H9 (cell line): ENCODE measurements at regions not wholly inside any gene's neighbourhood (a gene's known extent, or its start where the extent isn't known, plus 50 kb on each side); places are given as distances from the start of the nearest gene placed in this dataset.
"Not testable (repeated sequence)": the region's sequence is repeated elsewhere in the genome, so short reads cannot be mapped to it uniquely, and the experiment has no call there.

Experiments
- DNase-seq: peaks from one replicate; pipeline ENCODE4 v3.0.0-alpha.2; 2017
- H2AFZ ChIP-seq: one replicate; pipeline ENCODE4 v1.6.1; 2013; ENCODE audit warnings: mild to moderate bottlenecking, low read length, control low read depth, moderate library complexity
- H2AK5ac ChIP-seq: 2 replicates; pipeline ENCODE4 v1.6.1; 2013; ENCODE audit warnings: low read length, control low read depth, mixed read lengths; ENCODE audit not compliant: insufficient read length
- H2BK120ac ChIP-seq: one replicate; pipeline ENCODE4 v1.6.1; 2013; ENCODE audit warnings: low read depth, mild to moderate bottlenecking, low read length, control low read depth, inconsistent platforms; ENCODE audit not compliant: poor library complexity, severe bottlenecking
- H2BK12ac ChIP-seq: 2 replicates; pipeline ENCODE4 v1.6.1; 2013; ENCODE audit warnings: low read length, control low read depth, mixed read lengths, low read depth; ENCODE audit not compliant: insufficient read length
- H2BK15ac ChIP-seq: 2 replicates; pipeline ENCODE4 v1.6.1; 2013; ENCODE audit warnings: low read depth, low read length, control low read depth
- H2BK20ac ChIP-seq: one replicate; pipeline ENCODE4 v1.6.1; 2013; ENCODE audit warnings: low read depth, mild to moderate bottlenecking, low read length, control low read depth, inconsistent platforms; ENCODE audit not compliant: poor library complexity, severe bottlenecking
- H2BK5ac ChIP-seq: 2 replicates; pipeline ENCODE4 v1.6.1; 2013; ENCODE audit warnings: low read length, control low read depth, mixed read lengths; ENCODE audit not compliant: insufficient read length
- H3K14ac ChIP-seq: 2 replicates; pipeline ENCODE4 v1.6.1; 2013; ENCODE audit warnings: low read length, control low read depth; ENCODE audit not compliant: insufficient read depth
- H3K18ac ChIP-seq: 2 replicates; pipeline ENCODE4 v1.6.1; 2013; ENCODE audit warnings: low read depth, mild to moderate bottlenecking, mixed read lengths, low read length, control low read depth; ENCODE audit not compliant: insufficient read length
- H3K23ac ChIP-seq: 2 replicates; pipeline ENCODE4 v1.6.1; 2013; ENCODE audit warnings: low read length, control low read depth, mixed read lengths, low read depth; ENCODE audit not compliant: insufficient read length
- H3K23me2 ChIP-seq: 2 replicates; pipeline ENCODE4 v1.6.1; 2013; ENCODE audit warnings: low read depth, mild to moderate bottlenecking, mixed read lengths, low read length, control low read depth; ENCODE audit not compliant: insufficient read length, poor library complexity, severe bottlenecking
- H3K27ac ChIP-seq: 2 replicates; pipeline ENCODE4 v1.5.1; 2013; ENCODE audit warnings: low read length, control low read depth, mixed read lengths, low read depth; ENCODE audit not compliant: insufficient read length
- H3K27me3 ChIP-seq: 2 replicates; pipeline ENCODE4 v1.6.1; 2013; ENCODE audit warnings: low read length, control low read depth, inconsistent platforms; ENCODE audit not compliant: insufficient read depth
- H3K4ac ChIP-seq: 2 replicates; pipeline ENCODE4 v1.6.1; 2013; ENCODE audit warnings: low read depth, mild to moderate bottlenecking, control low read depth, inconsistent platforms, low read length, moderate library complexity
- H3K4me1 ChIP-seq: 2 replicates; pipeline ENCODE4 v1.6.1; 2013; ENCODE audit warnings: low read length, control low read depth, inconsistent platforms; ENCODE audit not compliant: insufficient read depth
- H3K4me2 ChIP-seq: 2 replicates; pipeline ENCODE4 v1.6.1; 2013; ENCODE audit warnings: low read length, control low read depth, mixed read lengths; ENCODE audit not compliant: insufficient read length, insufficient read depth
- H3K56ac ChIP-seq: 2 replicates; pipeline ENCODE4 v1.6.1; 2013; ENCODE audit warnings: low read depth, mild to moderate bottlenecking, mixed read lengths, low read length, control low read depth; ENCODE audit not compliant: insufficient read length
- H3K79me1 ChIP-seq: 2 replicates; pipeline ENCODE4 v1.6.1; 2013; ENCODE audit warnings: low read depth, mild to moderate bottlenecking, moderate library complexity, low read length, control low read depth, inconsistent platforms; ENCODE audit not compliant: insufficient read depth, poor library complexity, severe bottlenecking
- H3K79me2 ChIP-seq: 2 replicates; pipeline ENCODE4 v1.6.1; 2013; ENCODE audit warnings: low read length, control low read depth, inconsistent platforms; ENCODE audit not compliant: insufficient read depth
- H3K9ac ChIP-seq: 2 replicates; pipeline ENCODE4 v1.6.1; 2013; ENCODE audit warnings: low read length, control low read depth, mixed read lengths; ENCODE audit not compliant: insufficient read length; ENCODE audit errors: extremely low read depth
- H3K9me3 ChIP-seq: one replicate; pipeline ENCODE4 v1.6.1; 2013; ENCODE audit warnings: low read depth, low read length, inconsistent platforms; ENCODE audit not compliant: control insufficient read depth
- H3T11ph ChIP-seq: one replicate; pipeline ENCODE4 v1.6.1; 2013; ENCODE audit warnings: mild to moderate bottlenecking, low read length, control low read depth, inconsistent platforms
- H4K20me1 ChIP-seq: one replicate; pipeline ENCODE4 v1.6.1; 2013; ENCODE audit not compliant: control insufficient read depth, insufficient read length, insufficient read depth
- H4K5ac ChIP-seq: 2 replicates; pipeline ENCODE4 v1.6.1; 2013; ENCODE audit warnings: low read depth, mild to moderate bottlenecking, mixed read lengths, low read length, control low read depth; ENCODE audit not compliant: insufficient read length
- H4K8ac ChIP-seq: replicated peaks from 2 replicates; pipeline ENCODE4 v1.6.1; 2013; ENCODE audit warnings: low read length, control low read depth, mixed read lengths, low read depth; ENCODE audit not compliant: insufficient read length
- H4K91ac ChIP-seq: 2 replicates; pipeline ENCODE4 v1.6.1; 2013; ENCODE audit warnings: low read depth, mild to moderate bottlenecking, moderate library complexity, mixed read lengths, low read length, control low read depth; ENCODE audit not compliant: insufficient read length
- H3K27ac Mint-ChIP-seq, 3 experiments: 2 replicates in 2 of 3; 3 replicates in 1 of 3; pipeline ENCODE4 v1.8.0; 2020 to 2021; ENCODE audit warnings: mixed read lengths in 3 of 3, mild to moderate bottlenecking in 1 of 3, moderate library complexity in 1 of 3
- H3K27me3 Mint-ChIP-seq: 2 replicates; pipeline ENCODE4 v1.8.0; 2021; ENCODE audit warnings: low read depth, mild to moderate bottlenecking, moderate library complexity, mixed read lengths
- H3K36me3 Mint-ChIP-seq, 3 experiments: 2 replicates in 2 of 3; 3 replicates in 1 of 3; pipeline ENCODE4 v1.8.0; 2020 to 2021; ENCODE audit warnings: low read depth in 3 of 3, mixed read lengths in 3 of 3; ENCODE audit not compliant: insufficient read depth in 1 of 3
- H3K4me1 Mint-ChIP-seq, 2 experiments: 2 replicates each; pipeline ENCODE4 v1.8.0; 2020; ENCODE audit warnings: mixed read lengths in 2 of 2
- H3K4me3 Mint-ChIP-seq, 2 experiments: 2 replicates in 1 of 2; 3 replicates in 1 of 2; pipeline ENCODE4 v1.8.0; 2020 to 2021; ENCODE audit warnings: mild to moderate bottlenecking in 2 of 2, mixed read lengths in 2 of 2, moderate library complexity in 1 of 2
- H3K9me3 Mint-ChIP-seq, 2 experiments: 2 replicates in 1 of 2; 3 replicates in 1 of 2; pipeline ENCODE4 v1.8.0; 2020; ENCODE audit warnings: mild to moderate bottlenecking in 2 of 2, mixed read lengths in 2 of 2, moderate library complexity in 1 of 2
- WGBS: extraction: QIAGEN DNeasy Blood & Tissue Kit; methylation state at CpG from one replicate; pipeline ENCODE4 v1.1.7; 2013; ENCODE audit warnings: missing lambda C conversion rate, low lambda C conversion rate, mixed read lengths; ENCODE audit not compliant: insufficient read length; ENCODE audit errors: extremely low coverage; 5-methylcytosine and 5-hydroxymethylcytosine counted together
- TF ChIP-seq, protein P1 (sequence below): fragments of 200-600 bp; sonication (generic); conservative IDR thresholded peaks from 3 replicates; pipeline ENCODE4 v1.8.0; 2021; ENCODE audit warnings: antibody characterized with exemption, mild to moderate bottlenecking

DNA sequence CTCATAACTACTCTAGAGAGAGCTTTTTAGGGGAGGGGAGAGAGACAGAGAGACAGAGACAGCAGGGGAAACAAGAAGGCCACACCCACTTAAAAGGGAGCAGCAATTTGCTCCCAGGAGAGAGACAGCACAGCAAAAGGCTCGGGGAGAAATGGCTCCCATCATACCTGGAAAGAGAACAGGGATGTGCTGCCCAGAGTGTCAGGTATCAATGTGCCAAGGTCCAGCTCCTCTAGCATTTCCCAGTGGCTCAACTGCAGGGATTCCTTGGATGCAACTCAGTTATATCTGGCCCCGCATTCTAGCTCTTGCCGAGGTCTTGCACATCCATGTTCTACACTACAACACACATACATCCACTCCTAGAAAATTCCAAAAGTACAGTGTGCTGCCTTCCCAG, 304.0 kb upstream of the CDYL start:
- Mint-ChIP-seq H3K27me3 (peaks cover 5% of the 10 kb centered on the region), H3K9me3 (peaks cover 22 to 30% of the 10 kb centered on the region in 2 experiments), H3K27ac (no peak overlapping the region), H3K4me1 (peaks cover 7 to 18% of the 10 kb centered on the region in 2 experiments), H3K36me3 (peaks cover 19 to 34% (median 20%) of the 10 kb centered on the region in 3 experiments), H3K4me3 (no peak overlapping the region)
- Histone ChIP-seq H3K23me2 (no peaks in the 10 kb centered on the region), H2BK12ac (no peak overlapping the region), H3K4me1 (peaks cover 2% of the 10 kb centered on the region; the same call in 1 of the 2 replicates), H3K56ac (no peak overlapping the region), H3K23ac (no peak overlapping the region), H2BK15ac (no peak overlapping the region), H4K5ac (no peak overlapping the region), H4K20me1 (no peaks in the 10 kb centered on the region), H3T11ph (no peak overlapping the region), H2BK20ac (no peak overlapping the region), H3K79me1 (no peaks in the 10 kb centered on the region), H2AK5ac (no peak overlapping the region), H3K79me2 (no peaks in the 10 kb centered on the region), H3K9me3 (no peaks in the 10 kb centered on the region), H4K8ac (no peak overlapping the region), H4K91ac (no peak overlapping the region), H2BK120ac (no peak overlapping the region), H3K14ac (no peak overlapping the region), H2AFZ (no peak overlapping the region), H3K9ac (no peak overlapping the region), H3K27me3 (no peaks in the 10 kb centered on the region), H3K4me2 (no peak overlapping the region), H3K4ac (no peak overlapping the region), H2BK5ac (no peak overlapping the region), H3K27ac (no peak overlapping the region), H3K18ac (no peak overlapping the region)
- WGBS, result no CpG with 5 or more reads among the region's 3 CpGs
- DNase-seq, result no peak
- TF ChIP-seq, protein P1, sequence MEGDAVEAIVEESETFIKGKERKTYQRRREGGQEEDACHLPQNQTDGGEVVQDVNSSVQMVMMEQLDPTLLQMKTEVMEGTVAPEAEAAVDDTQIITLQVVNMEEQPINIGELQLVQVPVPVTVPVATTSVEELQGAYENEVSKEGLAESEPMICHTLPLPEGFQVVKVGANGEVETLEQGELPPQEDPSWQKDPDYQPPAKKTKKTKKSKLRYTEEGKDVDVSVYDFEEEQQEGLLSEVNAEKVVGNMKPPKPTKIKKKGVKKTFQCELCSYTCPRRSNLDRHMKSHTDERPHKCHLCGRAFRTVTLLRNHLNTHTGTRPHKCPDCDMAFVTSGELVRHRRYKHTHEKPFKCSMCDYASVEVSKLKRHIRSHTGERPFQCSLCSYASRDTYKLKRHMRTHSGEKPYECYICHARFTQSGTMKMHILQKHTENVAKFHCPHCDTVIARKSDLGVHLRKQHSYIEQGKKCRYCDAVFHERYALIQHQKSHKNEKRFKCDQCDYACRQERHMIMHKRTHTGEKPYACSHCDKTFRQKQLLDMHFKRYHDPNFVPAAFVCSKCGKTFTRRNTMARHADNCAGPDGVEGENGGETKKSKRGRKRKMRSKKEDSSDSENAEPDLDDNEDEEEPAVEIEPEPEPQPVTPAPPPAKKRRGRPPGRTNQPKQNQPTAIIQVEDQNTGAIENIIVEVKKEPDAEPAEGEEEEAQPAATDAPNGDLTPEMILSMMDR, result no peak

DNA sequence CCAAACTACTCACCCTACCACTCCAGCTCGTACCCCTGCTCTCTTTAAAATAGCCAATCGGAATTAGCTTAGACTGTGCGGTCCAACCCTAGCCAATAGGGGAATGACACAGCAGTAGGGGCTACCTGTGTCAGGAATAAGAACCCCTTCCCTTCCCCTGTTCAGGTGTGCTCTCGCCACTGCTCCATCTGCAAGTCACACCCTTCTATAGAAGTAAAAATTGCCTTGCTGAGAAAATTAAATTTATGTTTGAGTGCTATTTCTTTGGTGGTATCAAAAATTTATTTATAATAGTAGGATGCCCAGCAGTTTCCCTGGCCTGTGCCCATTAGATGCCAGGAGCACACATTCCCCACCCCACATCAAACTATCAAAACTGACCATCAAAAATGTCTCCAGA, 304.7 kb upstream of the CDYL start:
- not testable (repeated sequence) for H3K23me2 ChIP-seq, H3K27ac Mint-ChIP-seq, H3K27me3 ChIP-seq, H3K18ac ChIP-seq, H3K27ac ChIP-seq, H3K56ac ChIP-seq, H4K20me1 ChIP-seq, H2BK20ac ChIP-seq, H3K79me1 ChIP-seq, H3K14ac ChIP-seq, H3K9ac ChIP-seq, H3K4me3 Mint-ChIP-seq, H2BK5ac ChIP-seq, H3K4me2 ChIP-seq, DNase-seq, H4K5ac ChIP-seq, H3K79me2 ChIP-seq, H3K27me3 Mint-ChIP-seq, H3T11ph ChIP-seq, H3K23ac ChIP-seq, H2BK12ac ChIP-seq, H3K4me1 ChIP-seq, H3K9me3 ChIP-seq, H4K8ac ChIP-seq, H4K91ac ChIP-seq, H3K4ac ChIP-seq, H2BK15ac ChIP-seq, H2AK5ac ChIP-seq, H2BK120ac ChIP-seq, H2AFZ ChIP-seq
- peaks cover 13 to 24% of the 10 kb centered on the region in 2 experiments for H3K4me1 Mint-ChIP-seq
- H3K9me3 Mint-ChIP-seq, result peaks cover 22 to 30% of the 10 kb centered on the region in 2 experiments
- peaks cover 19 to 34% (median 20%) of the 10 kb centered on the region in 3 experiments for H3K36me3 Mint-ChIP-seq
- WGBS, result no CpG with 5 or more reads among the region's 4 CpGs
